Endothelial cell of umbilical vein (primary cell): ENCODE measurements at regions not wholly inside any gene's neighbourhood (a gene's known extent, or its start where the extent isn't known, plus 50 kb on each side); places are given as distances from the start of the nearest gene placed in this dataset.

ENCODE experiments used
- BruUV-seq: library from RNA; stranded (reverse); fragments of 400-500 nt; replicated peaks from 2 replicates; lab custom pipeline; 2021; lab: Mats Ljungman, UMichigan
- CTCF ChIA-PET: fragments of 300-600, 350-600 bp; sonication (Branson Sonifier 250); formaldehyde crosslinking; loops from one replicate; lab custom pipeline; 2021; ENCODE audit warnings: antibody characterized with exemption, inconsistent platforms; lab: Charles Lee
- POLR2A ChIA-PET: fragments of 300-600, 350-600 bp; sonication (Branson Sonifier 250); formaldehyde crosslinking; loops from one replicate; lab custom pipeline; 2021; ENCODE audit warnings: antibody characterized with exemption, inconsistent platforms; lab: Charles Lee
- DNase-seq: peaks from one replicate; pipeline ENCODE4 v3.0.0-alpha.2; 2011; ENCODE audit warnings: low read depth, low spot score
- FAIRE-seq: peaks from 2 replicates; lab custom pipeline; 2011; peaks lifted over from hg19 to GRCh38; lab: Jason Lieb, UNC
- H2AFZ ChIP-seq: 2 replicates; pipeline ENCODE4 v1.6.0; 2012; ENCODE audit warnings: low read depth, low read length, control low read depth, inconsistent platforms
- H3K27ac ChIP-seq: 2 replicates; pipeline ENCODE4 v1.5.1; 2011; ENCODE audit warnings: low read depth, mild to moderate bottlenecking, control low read depth, low read length, moderate library complexity; ENCODE audit not compliant: insufficient read depth
- H3K27me3 ChIP-seq, 2 experiments: 2 replicates each; pipeline versions ENCODE4 v1.6.0 to v1.6.1; 2011; ENCODE audit warnings: low read length in 2 of 2, mixed read lengths in 1 of 2; ENCODE audit not compliant: control insufficient read depth in 2 of 2, insufficient read depth in 2 of 2
- H3K36me3 ChIP-seq, 2 experiments: 2 replicates in 1 of 2; 3 replicates in 1 of 2; pipeline ENCODE4 v1.5.1; 2011; ENCODE audit warnings: low read length in 2 of 2, mild to moderate bottlenecking in 1 of 2, moderate library complexity in 1 of 2; ENCODE audit not compliant: control insufficient read depth in 2 of 2, insufficient read depth in 2 of 2; ENCODE audit errors: extremely low read depth in 1 of 2
- H3K4me1 ChIP-seq: 3 replicates; pipeline ENCODE4 v1.5.1; 2011; ENCODE audit warnings: mild to moderate bottlenecking, low read length; ENCODE audit not compliant: control insufficient read depth, insufficient read depth; ENCODE audit errors: extremely low read depth
- H3K4me2 ChIP-seq: 2 replicates; pipeline ENCODE4 v1.6.1; 2011; ENCODE audit warnings: low read length, control low read depth, mixed read lengths; ENCODE audit not compliant: insufficient read depth
- H3K4me3 ChIP-seq, 3 experiments: fragments of 200-600 bp in 1 of 3; sonication (generic), shearing (Covaris generic) in 1 of 3; replicated peaks in 1 of 3; 2 replicates each; pipeline ENCODE4 v1.5.1; 2011 to 2016; ENCODE audit warnings: control low read depth in 3 of 3, low read length in 3 of 3, mild to moderate bottlenecking in 2 of 3, inconsistent platforms in 1 of 3, low read depth in 1 of 3, moderate library complexity in 1 of 3; ENCODE audit not compliant: insufficient read depth in 1 of 3
- H3K79me2 ChIP-seq: 2 replicates; pipeline ENCODE4 v1.6.0; 2012; ENCODE audit warnings: low read length, inconsistent platforms; ENCODE audit not compliant: control insufficient read depth, insufficient read depth
- H3K9ac ChIP-seq: replicated peaks from 2 replicates; pipeline ENCODE3; 2011; ENCODE audit warnings: low read length, control low read depth; ENCODE audit not compliant: insufficient read depth; ENCODE audit errors: extremely low read depth
- H3K9me1 ChIP-seq: replicated peaks from 3 replicates; pipeline ENCODE4 v1.6.0; 2011; ENCODE audit warnings: mild to moderate bottlenecking, low read length; ENCODE audit not compliant: control insufficient read depth, insufficient read depth; ENCODE audit errors: extremely low read depth
- H3K9me3 ChIP-seq: replicated peaks from 2 replicates; pipeline ENCODE4 v1.5.1; 2012; ENCODE audit warnings: low read length, inconsistent platforms; ENCODE audit not compliant: control insufficient read depth, insufficient read depth
- H4K20me1 ChIP-seq: replicated peaks from 2 replicates; pipeline ENCODE3; 2011; ENCODE audit warnings: mild to moderate bottlenecking, low read length; ENCODE audit not compliant: control insufficient read depth, insufficient read depth; ENCODE audit errors: extremely low read depth
- CTCF ChIP-seq, 2 donors: IDR thresholded peaks; 1 replicate in 1 of 2; 2 replicates in 1 of 2; pipeline ENCODE4 v1.5.1; 2011; ENCODE audit warnings: low read length in 2 of 2, mild to moderate bottlenecking in 2 of 2, moderate library complexity in 2 of 2, control low read depth in 1 of 2, inconsistent platforms in 1 of 2, low read depth in 1 of 2; ENCODE audit not compliant: insufficient read depth in 1 of 2; ENCODE audit errors: extremely low read depth in 1 of 2
- EZH2 ChIP-seq: IDR thresholded peaks from 2 replicates; pipeline ENCODE4 v1.6.1; 2012; ENCODE audit warnings: borderline replicate concordance, low read depth, mild to moderate bottlenecking, moderate library complexity, low read length, inconsistent platforms; ENCODE audit not compliant: severe bottlenecking
- FOS ChIP-seq: IDR thresholded peaks from 2 replicates; pipeline ENCODE4 v1.6.1; 2011; ENCODE audit warnings: mild to moderate bottlenecking, low read length, moderate library complexity, borderline replicate concordance; ENCODE audit not compliant: insufficient read depth
- GATA2 ChIP-seq: IDR thresholded peaks from 2 replicates; pipeline ENCODE4 v1.7.0; 2011; ENCODE audit warnings: low read depth, mild to moderate bottlenecking, moderate library complexity, mixed read lengths, low read length; ENCODE audit not compliant: insufficient read length, insufficient read depth
- JUN ChIP-seq: IDR thresholded peaks from 2 replicates; pipeline ENCODE4 v1.6.1; 2011; ENCODE audit warnings: borderline replicate concordance, low read depth; ENCODE audit not compliant: insufficient read length, insufficient read depth
- MAX ChIP-seq: IDR thresholded peaks from 2 replicates; pipeline ENCODE4 v1.6.1; 2011; ENCODE audit not compliant: insufficient read depth, insufficient read length
- MYC ChIP-seq: IDR thresholded peaks from one replicate; pipeline ENCODE4 v1.6.1; 2011; ENCODE audit warnings: mild to moderate bottlenecking, low read depth, low read length
- POLR2A ChIP-seq: IDR thresholded peaks from 2 replicates; pipeline ENCODE4 v1.6.1; 2012; ENCODE audit warnings: low read depth, mild to moderate bottlenecking, control low read depth, low read length
- POLR2AphosphoS5 ChIP-seq: IDR thresholded peaks from 2 replicates; pipeline ENCODE4 v1.6.1; 2012; ENCODE audit warnings: low read depth, mild to moderate bottlenecking, control low read depth, low read length, moderate library complexity; ENCODE audit not compliant: insufficient read depth
- dilution Hi-C: fragments of 300-500 bp; cut with MboI; formaldehyde crosslinking; loops from one replicate; pipeline ENCODE4 v1.15.0; 2019; ENCODE audit warnings: low sequenced_read_pairs; ENCODE audit not compliant: extremely low pct_ligation_motif_present
- intact Hi-C: fragments of 100-400 bp; cut with micrococcal nuclease; formaldehyde crosslinking; loops from one replicate; pipeline ENCODE4 v1.10.0; 2022

- no peaks in the 10 kb centered on the region for H3K4me1 ChIP-seq
- H3K4me3 ChIP-seq: no peak overlapping the region
- BruUV-seq: no TSS peak
- dilution Hi-C loops: no loop called here
- H3K27ac ChIP-seq: no peak overlapping the region
- ChIA-PET POLR2A (no interaction called here), CTCF (no interaction called here)
- DNase-seq (no peak), FAIRE-seq (no peak)
- H3K36me3 ChIP-seq: no peaks in the 10 kb centered on the region
- intact Hi-C loops: no loop called here
- no peak for TF ChIP-seq POLR2AphosphoS5
- no peak for TF ChIP-seq POLR2A
- no peak for TF ChIP-seq MYC
- TF ChIP-seq MAX: no peak
- TF ChIP-seq JUN: no peak
- no peak for TF ChIP-seq CTCF (IDR thresholded peaks at IDR 0.05; ENCODE audit: extremely low read depth in 1 of 2, insufficient read depth in 1 of 2, low read depth in 1 of 2, low read length in 2 of 2)
- no peak for TF ChIP-seq GATA2
- no peak for TF ChIP-seq FOS
- TF ChIP-seq EZH2: no peak
- H3K4me2 ChIP-seq: no peak overlapping the region
- H3K9ac ChIP-seq: no peak overlapping the region
- H3K79me2 ChIP-seq: no peaks in the 10 kb centered on the region
- no peaks in the 10 kb centered on the region for H3K9me1 ChIP-seq
- H3K9me3 ChIP-seq: no peaks in the 10 kb centered on the region
- no peaks in the 10 kb centered on the region for H4K20me1 ChIP-seq
- no peak overlapping the region for H2AFZ ChIP-seq
- peaks cover 3 to 15% of the 10 kb centered on the region in 2 experiments for H3K27me3 ChIP-seq
These were observed 119.4 kb upstream of the MYCN start for GRCh38 chr2:15820927-15821326.
